Spleen (tissue), 7 donors: ENCODE measurements at regions not wholly inside any gene's neighbourhood (a gene's known extent, or its start where the extent isn't known, plus 50 kb on each side); places are given as distances from the start of the nearest gene placed in this dataset.

Source experiments
- CTCF ChIP-seq, 11 experiments: fragments of 200-600 bp in 7 of 11; fragments of 450-650 bp in 4 of 11; sonication (generic) in 4 of 11; IDR thresholded peaks in 8 of 11; conservative IDR thresholded peaks in 3 of 11; 1 replicate in 7 of 11; 2 replicates in 4 of 11; pipeline versions ENCODE4 v1.4.0 to v1.8.0; 2016 to 2021; ENCODE audit warnings: antibody characterized with exemption in 11 of 11, inconsistent platforms in 4 of 11, mild to moderate bottlenecking in 1 of 11
- POLR2A ChIP-seq, 3 donors: fragments of 450-650 bp; IDR thresholded peaks; one replicate each; pipeline ENCODE4 v1.5.1; 2017; ENCODE audit warnings: antibody characterized with exemption in 3 of 3, mild to moderate bottlenecking in 1 of 3
- donor health status: DM: no; HTN: no; CAD: no; lungs with moderate emphysema.
- donor health status: DM: no; HTN: no; CAD: no.
- donor health status: DM: no; HTN: no; CAD: no.

- TF ChIP-seq CTCF (IDR thresholded peaks at IDR 0.05 in 8 of 11, conservative IDR thresholded peaks at IDR 0.05 in 3 of 11) (no peak), POLR2A (IDR thresholded peaks at IDR 0.05) (no peak)
Observed at GRCh38 chr12:114293571-114294302, 112.2 kb downstream of the TBX5 start.
